ENCODE measurements at regions not wholly inside any gene's neighbourhood (a gene's known extent, or its start where the extent isn't known, plus 50 kb on each side); places are given as distances from the start of the nearest gene placed in this dataset.

DNA sequence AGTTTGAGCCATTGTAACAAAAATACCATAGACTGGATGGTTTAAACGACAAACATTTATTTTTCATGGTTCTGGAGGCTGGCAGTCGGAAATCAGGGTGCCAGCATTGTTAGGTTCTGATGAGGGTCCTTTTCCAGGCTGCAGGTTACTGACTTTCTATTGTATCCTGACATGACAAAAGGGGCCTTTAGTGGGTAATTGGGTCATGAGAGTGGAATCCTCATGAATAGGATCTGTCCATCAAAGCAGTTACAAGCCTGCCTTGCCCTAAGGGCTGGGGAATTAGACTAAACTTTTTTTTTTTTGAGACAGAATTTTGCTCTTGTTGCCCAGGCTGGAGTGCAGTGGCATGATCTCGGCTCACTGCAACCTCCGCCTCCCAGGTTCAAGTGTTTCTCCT lies 347.9 kb upstream of the TSHZ2 start (continued):
- TF ChIP-seq NR2F1 (conservative IDR thresholded peaks at IDR 0.05), result no peak

DNA sequence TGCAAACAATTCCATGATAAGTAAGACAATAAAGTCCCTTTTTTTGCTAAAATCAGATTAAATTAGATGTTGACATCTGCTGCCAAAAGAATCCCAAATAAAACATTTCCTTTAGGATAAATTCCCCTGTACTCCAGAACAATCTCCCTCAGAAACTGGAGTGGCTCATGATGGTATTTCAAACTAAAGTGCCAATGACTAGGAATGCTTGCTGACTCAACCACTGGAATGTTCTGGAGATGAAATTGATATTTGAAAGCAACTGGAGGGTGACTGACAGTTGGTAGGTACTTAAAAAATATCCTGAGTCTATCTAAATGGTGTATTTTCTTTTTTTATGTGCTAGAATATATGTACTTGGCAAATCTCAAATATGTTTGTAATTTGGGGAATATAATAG lies 350.1 kb upstream of the TSHZ2 start:
- no peaks in the 10 kb centered on the region for H3K9me3 ChIP-seq (replicated peaks; ENCODE audit: control insufficient read depth, insufficient read depth, low read length)
- no peak overlapping the region for H3K9ac ChIP-seq (ENCODE audit: control insufficient read depth, insufficient read depth, low read length)
- POLR2A ChIA-PET, result no interaction called here
- CTCF ChIA-PET, result no interaction called here
- H4K20me1 ChIP-seq (ENCODE audit: control insufficient read depth, insufficient read depth), result no peaks in the 10 kb centered on the region
- H3K27ac ChIP-seq (ENCODE audit: control insufficient read depth, insufficient read depth), result no peak overlapping the region
- DNase-seq (ENCODE audit: low read depth, low spot score) (no peak), ATAC-seq (no peak), FAIRE-seq (no peak)
- SMC1A ChIA-PET (ENCODE audit: uncharacterized antibody, unreplicated experiment), result no interaction called here
- H3K4me1 ChIP-seq (ENCODE audit: control insufficient read depth, insufficient read depth, low read length), result no peaks in the 10 kb centered on the region
- H3K36me3 ChIP-seq (ENCODE audit: control insufficient read depth in 2 of 2, insufficient read depth in 2 of 2, low read length in 1 of 2), result no peaks in the 10 kb centered on the region
- no TSS peak for BruUV-seq (replicated peaks)
- no peaks in the 10 kb centered on the region for H3K79me2 ChIP-seq (ENCODE audit: control insufficient read depth, insufficient read depth, low read length)
- in situ Hi-C loops (cut with MboI) (no loop called here), intact Hi-C loops (cut with micrococcal nuclease; ENCODE audit: unreplicated experiment) (no loop called here)
- no peak overlapping the region for H2AFZ ChIP-seq (ENCODE audit: control insufficient read depth, low read depth, low read length)
- H3K4me3 ChIP-seq, result no peak overlapping the region
- no peaks in the 10 kb centered on the region for H3K27me3 ChIP-seq (replicated peaks in 1 of 2; ENCODE audit: control insufficient read depth in 2 of 2, insufficient read depth in 2 of 2, low read length in 1 of 2)
- RAD21 ChIA-PET (ENCODE audit: unreplicated experiment), result no interaction called here
- H3K4me2 ChIP-seq (ENCODE audit: control insufficient read depth, insufficient read depth), result no peak overlapping the region
- no peak for TF ChIP-seq CUX1 (IDR thresholded peaks at IDR 0.05; ENCODE audit: insufficient replicate concordance, low read depth, low read length)
- no peak for TF ChIP-seq NBN (IDR thresholded peaks at IDR 0.05)
- TF ChIP-seq SUZ12 (IDR thresholded peaks at IDR 0.05; ENCODE audit: unreplicated experiment), result no peak
- no peak for TF ChIP-seq ZNF592 (IDR thresholded peaks at IDR 0.05)
- no peak for TF ChIP-seq TCF12 (IDR thresholded peaks at IDR 0.05; ENCODE audit: low read depth, low read length)
- TF ChIP-seq ZBED1 (IDR thresholded peaks at IDR 0.05; ENCODE audit: borderline replicate concordance), result no peak
- TF ChIP-seq RFX5 (IDR thresholded peaks at IDR 0.05; ENCODE audit: low read depth, low read length), result no peak
- no peak for TF ChIP-seq KAT2A (conservative IDR thresholded peaks at IDR 0.05; ENCODE audit: control insufficient read depth, low read depth, low read length)
- no peak for TF ChIP-seq ZSCAN29 (IDR thresholded peaks at IDR 0.05)
- no peak for TF ChIP-seq FOXK2 (IDR thresholded peaks at IDR 0.05)
- TF ChIP-seq IKZF2 (IDR thresholded peaks at IDR 0.05), result no peak
- TF ChIP-seq NR2C1 (IDR thresholded peaks at IDR 0.05), result no peak
- TF ChIP-seq, protein P1, sequence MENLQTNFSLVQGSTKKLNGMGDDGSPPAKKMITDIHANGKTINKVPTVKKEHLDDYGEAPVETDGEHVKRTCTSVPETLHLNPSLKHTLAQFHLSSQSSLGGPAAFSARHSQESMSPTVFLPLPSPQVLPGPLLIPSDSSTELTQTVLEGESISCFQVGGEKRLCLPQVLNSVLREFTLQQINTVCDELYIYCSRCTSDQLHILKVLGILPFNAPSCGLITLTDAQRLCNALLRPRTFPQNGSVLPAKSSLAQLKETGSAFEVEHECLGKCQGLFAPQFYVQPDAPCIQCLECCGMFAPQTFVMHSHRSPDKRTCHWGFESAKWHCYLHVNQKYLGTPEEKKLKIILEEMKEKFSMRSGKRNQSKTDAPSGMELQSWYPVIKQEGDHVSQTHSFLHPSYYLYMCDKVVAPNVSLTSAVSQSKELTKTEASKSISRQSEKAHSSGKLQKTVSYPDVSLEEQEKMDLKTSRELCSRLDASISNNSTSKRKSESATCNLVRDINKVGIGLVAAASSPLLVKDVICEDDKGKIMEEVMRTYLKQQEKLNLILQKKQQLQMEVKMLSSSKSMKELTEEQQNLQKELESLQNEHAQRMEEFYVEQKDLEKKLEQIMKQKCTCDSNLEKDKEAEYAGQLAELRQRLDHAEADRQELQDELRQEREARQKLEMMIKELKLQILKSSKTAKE (IDR thresholded peaks at IDR 0.05; ENCODE audit: low read depth, poor library complexity, severe bottlenecking), result no peak

Measured in GM12878 (cell line).